ENCODE measurements at regions not wholly inside any gene's neighbourhood (a gene's known extent, or its start where the extent isn't known, plus 50 kb on each side); places are given as distances from the start of the nearest gene placed in this dataset.

DNA sequence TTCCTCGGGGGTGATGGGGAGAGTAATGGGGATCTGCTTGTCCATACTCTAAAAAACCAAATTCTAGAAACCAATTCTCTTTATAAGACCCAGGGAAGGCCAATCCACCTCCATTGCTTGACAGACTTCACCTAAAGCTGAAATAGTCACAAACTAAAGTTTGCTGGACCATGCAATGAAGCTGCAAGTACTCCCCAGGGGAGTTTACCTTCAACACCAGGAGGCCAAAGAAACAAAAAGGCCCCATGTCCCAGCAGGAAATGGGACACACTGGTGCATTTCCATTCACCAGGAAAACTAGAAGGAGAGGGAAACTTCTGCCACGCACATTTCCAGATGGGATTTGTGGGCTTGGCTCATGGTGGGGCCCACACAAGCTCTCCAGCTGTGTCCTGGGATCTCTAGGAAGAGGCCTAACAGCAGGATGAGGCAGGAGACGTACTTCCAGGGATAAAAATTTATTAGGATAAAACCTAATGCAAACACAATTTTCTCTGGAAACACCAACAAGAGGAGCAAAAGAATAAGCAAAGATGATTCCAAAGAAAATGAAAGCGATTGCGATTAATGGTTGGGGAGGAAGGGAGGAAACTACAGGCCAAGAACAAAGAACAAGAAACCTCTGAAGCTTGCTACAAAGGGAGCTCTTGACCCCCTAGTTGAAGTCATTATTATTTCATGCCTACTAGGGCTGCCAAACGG, 238.0 kb upstream of the LRTM1 start:
- Histone ChIP-seq H3K4me1 (no peaks in the 10 kb centered on the region), H3K9me3 (no peaks in the 10 kb centered on the region), H3K27ac (no peak overlapping the region), H3K4me2 (no peak overlapping the region), H3K4me3 (no peak overlapping the region)
- ChIA-PET POLR2A (no interaction called here), CTCF (no interaction called here)
- WGBS (ENCODE audit: missing lambda C conversion rate) = 30% methylated on average over 6 of the region's 6 CpGs
- FAIRE-seq (no peak), ATAC-seq (no peak), DNase-seq (ENCODE audit: low read depth in 1 of 2, low spot score in 1 of 2) (no peak)
- TF ChIP-seq CBX2 (IDR thresholded peaks at IDR 0.05; ENCODE audit: borderline replicate concordance, low read depth) (no peak), ESRRA (IDR thresholded peaks at IDR 0.05; ENCODE audit: borderline replicate concordance, low read length) (no peak), RNF2 (IDR thresholded peaks at IDR 0.05; ENCODE audit: borderline replicate concordance, low read depth) (no peak), EHF (CRISPR knock-in tag; IDR thresholded peaks at IDR 0.05) (no peak), HOXB13 (CRISPR knock-in tag; IDR thresholded peaks at IDR 0.05; ENCODE audit: low read depth) (no peak), BHLHE40 (IDR thresholded peaks at IDR 0.05; ENCODE audit: low read depth, low read length) (no peak), GATA3 (IDR thresholded peaks at IDR 0.05; ENCODE audit: borderline replicate concordance) (no peak), RAD21 (conservative IDR thresholded peaks at IDR 0.05 in 1 of 2, IDR thresholded peaks at IDR 0.05 in 1 of 2) (no peak), HDAC2 (IDR thresholded peaks at IDR 0.05) (no peak), ZFP36 (IDR thresholded peaks at IDR 0.05; ENCODE audit: borderline replicate concordance, partially characterized antibody) (no peak), JUNB (IDR thresholded peaks at IDR 0.05) (no peak), KDM1A (IDR thresholded peaks at IDR 0.05; ENCODE audit: low read depth) (no peak), ZC3H11A (IDR thresholded peaks at IDR 0.05) (no peak), NFE2L2 (conservative IDR thresholded peaks at IDR 0.05; ENCODE audit: low read length) (no peak), RFX5 (IDR thresholded peaks at IDR 0.05) (no peak)
- TF ChIP-seq, protein P1, sequence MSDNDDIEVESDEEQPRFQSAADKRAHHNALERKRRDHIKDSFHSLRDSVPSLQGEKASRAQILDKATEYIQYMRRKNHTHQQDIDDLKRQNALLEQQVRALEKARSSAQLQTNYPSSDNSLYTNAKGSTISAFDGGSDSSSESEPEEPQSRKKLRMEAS (IDR thresholded peaks at IDR 0.05) = no peak
- TF ChIP-seq, protein P2, sequence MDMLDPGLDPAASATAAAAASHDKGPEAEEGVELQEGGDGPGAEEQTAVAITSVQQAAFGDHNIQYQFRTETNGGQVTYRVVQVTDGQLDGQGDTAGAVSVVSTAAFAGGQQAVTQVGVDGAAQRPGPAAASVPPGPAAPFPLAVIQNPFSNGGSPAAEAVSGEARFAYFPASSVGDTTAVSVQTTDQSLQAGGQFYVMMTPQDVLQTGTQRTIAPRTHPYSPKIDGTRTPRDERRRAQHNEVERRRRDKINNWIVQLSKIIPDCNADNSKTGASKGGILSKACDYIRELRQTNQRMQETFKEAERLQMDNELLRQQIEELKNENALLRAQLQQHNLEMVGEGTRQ (IDR thresholded peaks at IDR 0.05) = no peak
- TF ChIP-seq, protein P3, sequence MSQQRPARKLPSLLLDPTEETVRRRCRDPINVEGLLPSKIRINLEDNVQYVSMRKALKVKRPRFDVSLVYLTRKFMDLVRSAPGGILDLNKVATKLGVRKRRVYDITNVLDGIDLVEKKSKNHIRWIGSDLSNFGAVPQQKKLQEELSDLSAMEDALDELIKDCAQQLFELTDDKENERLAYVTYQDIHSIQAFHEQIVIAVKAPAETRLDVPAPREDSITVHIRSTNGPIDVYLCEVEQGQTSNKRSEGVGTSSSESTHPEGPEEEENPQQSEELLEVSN (IDR thresholded peaks at IDR 0.05; ENCODE audit: borderline replicate concordance, low read depth) = no peak

DNA sequence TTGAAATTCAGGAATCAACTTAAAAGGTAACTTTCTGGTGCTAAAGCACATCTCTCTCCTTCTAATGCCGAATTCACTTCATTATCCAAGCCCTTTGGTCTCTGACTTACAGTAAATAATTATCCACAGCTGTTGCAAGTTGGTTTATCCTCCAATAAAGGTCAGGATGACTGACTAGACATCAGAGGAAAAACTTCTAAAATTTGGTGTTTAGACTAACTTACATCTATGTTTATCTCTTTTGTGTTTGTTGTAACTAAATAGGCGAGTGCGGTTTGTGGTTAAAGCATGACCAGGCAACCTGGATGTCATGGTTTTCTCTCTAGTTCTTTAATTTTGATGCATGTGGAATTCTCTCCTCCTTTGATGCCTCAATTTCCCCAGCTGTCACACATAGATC, 237.4 kb upstream of the LRTM1 start:
- H3K4me1 ChIP-seq = no peaks in the 10 kb centered on the region
- H3K9me3 ChIP-seq = no peaks in the 10 kb centered on the region
- H3K4me2 ChIP-seq = no peak overlapping the region
- CTCF ChIA-PET = no interaction called here
- DNase-seq (ENCODE audit: low read depth in 1 of 2, low spot score in 1 of 2) = no peak
- no peak overlapping the region for H3K4me3 ChIP-seq
- no peak for TF ChIP-seq RARB (CRISPR knock-in tag; IDR thresholded peaks at IDR 0.05)
- POLR2A ChIA-PET = no interaction called here
- no peak for FAIRE-seq
- H3K27ac ChIP-seq = no peak overlapping the region
- ATAC-seq = no peak
- WGBS (ENCODE audit: missing lambda C conversion rate) = 41% methylated on average over 3 of the region's 3 CpGs

DNA sequence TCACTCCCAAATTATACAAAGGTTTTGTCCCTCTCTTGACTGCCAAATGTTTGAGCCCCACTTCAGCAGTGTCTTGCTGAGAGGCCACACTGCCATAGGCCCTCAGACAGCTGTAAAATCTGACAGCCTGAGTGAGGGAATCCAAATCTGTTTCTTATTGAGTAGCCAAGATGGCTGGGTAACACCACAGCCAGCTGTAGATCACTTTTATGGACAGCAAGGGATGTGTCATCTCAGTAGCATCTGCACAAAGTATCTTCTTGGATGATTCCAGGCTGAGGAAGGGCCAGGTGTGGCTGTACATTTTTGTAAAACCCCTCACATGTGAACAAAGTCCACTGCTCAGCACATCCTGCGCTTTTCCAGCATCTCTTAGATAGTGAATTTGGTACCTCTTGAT, 237.0 kb upstream of the LRTM1 start:
- H3K4me1 ChIP-seq = no peaks in the 10 kb centered on the region
- FAIRE-seq = no peak
- no peak overlapping the region for H3K4me3 ChIP-seq
- TF ChIP-seq RAD21 (conservative IDR thresholded peaks at IDR 0.05 in 1 of 2, IDR thresholded peaks at IDR 0.05 in 1 of 2) (no peak), SMC3 (IDR thresholded peaks at IDR 0.05) (no peak)
- no peak for DNase-seq (ENCODE audit: low read depth in 1 of 2, low spot score in 1 of 2)
- ChIA-PET POLR2A (no interaction called here), CTCF (no interaction called here)
- H3K9me3 ChIP-seq = no peaks in the 10 kb centered on the region
- no peak overlapping the region for H3K27ac ChIP-seq
- WGBS (ENCODE audit: missing lambda C conversion rate) = 0% methylated on average over 1 of the region's 1 CpG
- ATAC-seq = no peak
- no peak overlapping the region for H3K4me2 ChIP-seq

DNA sequence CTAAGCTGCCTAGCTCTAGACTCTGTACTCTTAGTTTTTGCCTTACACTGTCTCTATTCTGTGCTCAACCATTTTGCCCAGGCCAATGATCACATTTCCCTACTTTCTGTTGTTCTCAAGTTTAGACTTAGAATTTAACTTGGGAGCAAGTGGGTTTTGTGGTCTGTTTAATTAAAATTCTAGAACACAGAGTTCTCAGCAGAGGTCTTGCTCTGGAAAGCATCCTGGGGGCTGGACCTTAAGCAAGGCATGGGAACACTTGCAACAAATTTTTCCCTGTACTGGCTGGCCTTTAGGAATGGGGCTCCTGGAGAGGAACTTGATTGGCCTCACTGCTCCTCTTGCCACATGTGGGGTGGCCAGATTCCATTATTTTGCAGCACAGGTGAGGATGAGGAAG, 236.3 kb upstream of the LRTM1 start:
- TF ChIP-seq CBX2 (IDR thresholded peaks at IDR 0.05; ENCODE audit: borderline replicate concordance, low read depth) = no peak
- no peak for TF ChIP-seq MAZ (IDR thresholded peaks at IDR 0.05; ENCODE audit: borderline replicate concordance, low read depth, low read length)
- TF ChIP-seq, protein P2 (IDR thresholded peaks at IDR 0.05) = no peak
- no peak for TF ChIP-seq NR3C1 (IDR thresholded peaks at IDR 0.05)
- TF ChIP-seq FOXS1 (CRISPR knock-in tag; IDR thresholded peaks at IDR 0.05) = no peak
- TF ChIP-seq CEBPB (IDR thresholded peaks at IDR 0.05) = no peak
- ATAC-seq = no peak
- no peak for DNase-seq (ENCODE audit: low read depth in 1 of 2, low spot score in 1 of 2)
- H3K4me2 ChIP-seq = no peak overlapping the region
- ChIA-PET CTCF (no interaction called here), POLR2A (no interaction called here)
- H3K4me3 ChIP-seq = no peak overlapping the region
- no peaks in the 10 kb centered on the region for H3K9me3 ChIP-seq
- FAIRE-seq = no peak
- H3K4me1 ChIP-seq = no peaks in the 10 kb centered on the region
- no peak overlapping the region for H3K27ac ChIP-seq
